Ammon's horn (tissue), 1 donor: ENCODE measurements at regions not wholly inside any gene's neighbourhood (a gene's known extent, or its start where the extent isn't known, plus 50 kb on each side); places are given as distances from the start of the nearest gene placed in this dataset.

Source experiments
- DNase-seq: peaks from one replicate; pipeline ENCODE4 v3.0.0-alpha.2; 2016; ENCODE audit warnings: low spot score

GRCh38 chr20:9981829-9982228 is 53.0 kb upstream of the ANKEF1 start:
- DNase-seq, result no peak

- peak; percentile 92 for DNase-seq
Measured at GRCh38 chr20:9978397-9979004, 56.3 kb upstream of the ANKEF1 start.

- no peak for DNase-seq
Measured at GRCh38 chr20:9977629-9978028, 57.2 kb upstream of the ANKEF1 start.

GRCh38 chr20:9974324-9974723 is 60.5 kb upstream of the ANKEF1 start:
- DNase-seq, result no peak

GRCh38 chr20:9971746-9972145 is 63.0 kb upstream of the ANKEF1 start:
- no peak for DNase-seq

- DNase-seq, result no peak
Measured at GRCh38 chr20:9969626-9970025, 65.2 kb upstream of the ANKEF1 start.

DNA sequence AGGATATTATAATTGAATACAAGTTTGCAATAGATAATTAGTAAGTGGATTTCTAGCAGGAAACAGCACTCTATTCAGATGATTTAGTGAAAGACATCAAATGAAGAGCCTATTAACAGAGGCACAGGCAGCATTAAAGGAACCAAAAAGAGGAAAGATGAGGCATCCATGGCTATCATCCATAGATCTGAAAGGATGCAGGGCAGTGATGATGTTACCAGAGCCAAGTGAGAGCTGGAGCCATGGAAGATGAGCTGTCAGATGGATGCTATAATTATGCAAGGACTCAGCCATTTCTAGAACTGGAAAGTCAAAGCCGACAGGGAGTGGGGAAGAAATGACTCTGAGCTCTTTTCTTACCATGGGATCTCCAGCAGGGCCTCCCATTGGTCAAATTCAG is 66.8 kb upstream of the ANKEF1 start:
- no peak for DNase-seq

- peak; percentile 21 for DNase-seq
Measured at GRCh38 chr20:9966966-9967365, 67.8 kb upstream of the ANKEF1 start.

- DNase-seq, result no peak
Measured at GRCh38 chr20:9963029-9963428, 71.8 kb upstream of the ANKEF1 start.

- no peak for DNase-seq
Measured at GRCh38 chr20:9958693-9959092, 76.1 kb upstream of the ANKEF1 start.

GRCh38 chr20:9955646-9956045 is 79.1 kb upstream of the ANKEF1 start:
- no peak for DNase-seq

- DNase-seq, result no peak
Measured at GRCh38 chr20:9949563-9949962, 85.2 kb upstream of the ANKEF1 start.

- DNase-seq, result no peak
Measured at GRCh38 chr20:9945408-9945807, 89.4 kb upstream of the ANKEF1 start.

GRCh38 chr20:9942736-9943135 is 92.1 kb upstream of the ANKEF1 start:
- no peak for DNase-seq

DNA sequence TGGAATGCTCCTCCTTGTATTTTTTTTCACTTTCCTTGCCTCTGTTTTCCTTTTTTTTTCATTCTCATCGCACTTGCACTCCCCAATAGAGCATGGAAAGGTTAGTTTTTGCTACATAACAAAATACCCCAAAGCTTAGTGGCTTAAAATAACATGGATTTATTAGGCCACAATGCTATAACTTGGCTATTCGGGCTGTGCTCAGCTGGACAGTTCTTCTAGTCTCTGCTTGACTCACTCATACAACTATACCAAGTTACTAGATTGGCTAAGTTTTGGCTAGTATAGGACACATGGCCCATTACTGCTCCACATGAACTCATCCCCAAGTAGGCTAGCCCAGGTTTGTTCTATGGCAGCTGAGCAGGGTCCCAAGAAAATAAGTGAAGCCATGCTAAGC is 94.5 kb upstream of the ANKEF1 start:
- DNase-seq, result no peak

- DNase-seq, result no peak
Measured at GRCh38 chr20:9939231-9939630, 95.6 kb upstream of the ANKEF1 start.

GRCh38 chr20:9935285-9935684 is 96.4 kb upstream of the PAK5 start:
- DNase-seq, result no peak

DNA sequence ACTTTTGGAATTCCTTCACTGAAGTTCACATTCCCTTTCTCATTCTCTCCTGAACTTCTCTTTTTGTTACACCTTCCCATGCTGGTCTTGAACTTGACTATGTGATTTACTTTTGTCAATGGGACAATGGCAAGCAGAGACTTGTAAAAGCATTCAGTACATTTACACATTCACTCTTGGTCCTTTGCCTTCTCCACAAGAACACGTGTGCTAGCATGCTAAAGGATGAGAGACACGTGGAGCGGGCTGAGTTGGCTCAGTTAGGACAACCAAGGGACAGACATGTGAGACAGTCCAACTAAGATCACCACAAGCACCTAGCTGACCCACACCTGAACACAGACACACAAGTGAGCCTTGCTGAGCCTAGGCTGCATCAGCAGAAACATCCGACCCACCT is 91.3 kb upstream of the PAK5 start:
- DNase-seq, result no peak

DNA sequence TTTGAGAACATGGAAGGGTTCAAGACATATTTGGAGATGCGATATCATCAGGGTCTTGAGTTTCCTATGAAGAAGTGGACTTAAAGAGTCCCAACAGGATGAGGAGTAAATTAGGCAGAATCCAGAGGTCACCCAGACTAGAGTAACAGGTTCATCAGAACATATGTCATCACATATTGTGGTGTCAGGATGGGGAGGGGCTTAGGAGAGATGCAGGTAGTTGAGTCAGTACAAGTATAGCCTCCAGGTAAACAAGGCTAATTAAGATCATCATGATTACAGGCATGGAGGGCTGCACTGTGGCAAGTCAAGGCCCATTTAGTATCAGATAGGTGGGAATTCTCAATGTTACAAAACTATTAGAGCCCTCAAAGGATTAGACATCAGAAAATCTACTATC is 90.1 kb upstream of the PAK5 start:
- DNase-seq, result no peak

GRCh38 chr20:9928281-9928737 is 89.4 kb upstream of the PAK5 start:
- DNase-seq, result no peak

GRCh38 chr20:9927224-9927623 is 88.3 kb upstream of the PAK5 start:
- no peak for DNase-seq

DNA sequence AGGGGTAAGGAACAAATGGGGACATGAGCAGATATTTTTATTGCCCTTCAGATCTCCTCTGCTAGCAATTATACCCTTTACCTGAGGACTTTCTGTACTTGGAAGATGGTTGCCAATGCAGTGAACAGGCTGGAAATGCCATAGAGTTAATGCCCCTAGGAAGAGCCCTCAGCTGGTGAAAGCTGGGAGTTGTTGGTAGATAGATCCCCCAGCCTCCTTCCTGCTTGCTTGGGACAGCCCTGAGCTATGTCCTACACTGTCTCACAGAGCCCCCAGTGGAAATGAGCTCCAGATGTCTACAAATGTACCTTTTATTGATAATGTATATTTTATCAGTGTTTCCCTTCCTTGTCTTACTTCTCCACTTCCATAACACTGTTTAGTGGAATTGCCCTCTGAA is 87.6 kb upstream of the PAK5 start:
- DNase-seq, result no peak

- no peak for DNase-seq
Measured at GRCh38 chr20:9926007-9926406, 87.1 kb upstream of the PAK5 start.

DNA sequence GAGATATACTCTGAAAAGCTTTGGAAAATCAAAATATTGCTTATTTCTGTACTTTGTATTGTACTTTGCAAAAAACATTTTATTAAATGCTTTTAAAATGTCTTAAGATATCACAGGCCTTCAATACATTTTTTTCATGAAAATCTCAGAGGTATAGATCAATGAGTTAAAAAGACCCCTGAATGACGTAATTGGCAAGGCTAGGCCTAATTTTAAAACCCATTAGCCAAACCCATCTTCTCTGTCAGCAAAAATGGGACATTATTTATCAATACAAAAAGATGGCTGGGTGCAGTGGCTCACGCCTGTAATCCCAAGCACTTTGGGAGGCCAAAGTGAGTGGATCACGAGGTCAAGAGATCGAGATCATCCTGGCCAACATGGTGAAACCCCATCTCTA is 84.8 kb upstream of the PAK5 start:
- no peak for DNase-seq

- no peak for DNase-seq
Measured at GRCh38 chr20:9920866-9921265, 82.0 kb upstream of the PAK5 start.
